ENCODE measurements at regions not wholly inside any gene's neighbourhood (a gene's known extent, or its start where the extent isn't known, plus 50 kb on each side); places are given as distances from the start of the nearest gene placed in this dataset.

DNA sequence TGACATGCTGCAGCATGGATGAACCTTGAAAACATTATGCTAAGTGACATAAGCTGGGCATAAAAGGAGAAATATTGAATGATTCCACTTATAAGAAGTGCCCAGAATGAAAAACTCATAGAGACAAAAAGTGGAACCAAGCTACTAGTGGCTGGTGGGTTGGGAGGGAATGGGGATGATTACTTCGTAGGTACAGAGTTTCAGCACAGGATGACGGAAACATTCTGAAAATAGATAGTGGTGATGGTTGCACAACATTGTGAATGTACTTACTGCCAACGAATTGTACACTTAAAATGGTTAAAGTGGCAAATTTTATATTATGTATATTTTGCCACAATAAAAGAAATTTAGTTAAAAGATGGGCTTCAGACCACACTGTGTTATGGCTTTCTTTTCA, 93.6 kb downstream of the RPLP1 start:
- TF ChIP-seq EZH2 (IDR thresholded peaks at IDR 0.05; ENCODE audit: borderline replicate concordance, low read depth, low read length, severe bottlenecking): no peak
- TF ChIP-seq, protein P1, sequence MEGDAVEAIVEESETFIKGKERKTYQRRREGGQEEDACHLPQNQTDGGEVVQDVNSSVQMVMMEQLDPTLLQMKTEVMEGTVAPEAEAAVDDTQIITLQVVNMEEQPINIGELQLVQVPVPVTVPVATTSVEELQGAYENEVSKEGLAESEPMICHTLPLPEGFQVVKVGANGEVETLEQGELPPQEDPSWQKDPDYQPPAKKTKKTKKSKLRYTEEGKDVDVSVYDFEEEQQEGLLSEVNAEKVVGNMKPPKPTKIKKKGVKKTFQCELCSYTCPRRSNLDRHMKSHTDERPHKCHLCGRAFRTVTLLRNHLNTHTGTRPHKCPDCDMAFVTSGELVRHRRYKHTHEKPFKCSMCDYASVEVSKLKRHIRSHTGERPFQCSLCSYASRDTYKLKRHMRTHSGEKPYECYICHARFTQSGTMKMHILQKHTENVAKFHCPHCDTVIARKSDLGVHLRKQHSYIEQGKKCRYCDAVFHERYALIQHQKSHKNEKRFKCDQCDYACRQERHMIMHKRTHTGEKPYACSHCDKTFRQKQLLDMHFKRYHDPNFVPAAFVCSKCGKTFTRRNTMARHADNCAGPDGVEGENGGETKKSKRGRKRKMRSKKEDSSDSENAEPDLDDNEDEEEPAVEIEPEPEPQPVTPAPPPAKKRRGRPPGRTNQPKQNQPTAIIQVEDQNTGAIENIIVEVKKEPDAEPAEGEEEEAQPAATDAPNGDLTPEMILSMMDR (IDR thresholded peaks at IDR 0.05; ENCODE audit: borderline replicate concordance, extremely low read depth, low read length, poor library complexity, severe bottlenecking): no peak
- Histone ChIP-seq H3K9me3 (ENCODE audit: insufficient read depth, low read length, severe bottlenecking) (no peaks in the 10 kb centered on the region), H3K4me2 (ENCODE audit: insufficient read depth, low read length) (no peak overlapping the region), H3K4me1 (ENCODE audit: insufficient read depth, low read length) (no peaks in the 10 kb centered on the region), H2AFZ (ENCODE audit: low read depth, low read length) (no peak overlapping the region), H4K20me1 (ENCODE audit: insufficient read depth, low read length) (0 out of 2 replicates have a peak, but pooled peaks cover 3% of the 10 kb centered on the region), H3K4me3 (ENCODE audit: low read depth in 1 of 2, low read length in 2 of 2) (no peak overlapping the region), H3K9ac (ENCODE audit: low read depth, low read length) (no peak overlapping the region), H3K27ac (ENCODE audit: low read length) (no peak overlapping the region), H3K79me2 (ENCODE audit: insufficient read depth, low read length) (no peaks in the 10 kb centered on the region), H3K27me3 (ENCODE audit: insufficient read depth, low read length, poor library complexity) (no peaks in the 10 kb centered on the region), H3K36me3 (ENCODE audit: insufficient read depth, low read length) (no peaks in the 10 kb centered on the region)
- no peak for ATAC-seq (ENCODE audit: insufficient read depth, low read depth)
- no peak for DNase-seq

GRCh38 chr15:69548395-69549180, 96.0 kb downstream of the RPLP1 start:
- H3K27me3 ChIP-seq (ENCODE audit: insufficient read depth, low read length, poor library complexity): no peaks in the 10 kb centered on the region
- ATAC-seq (ENCODE audit: insufficient read depth, low read depth) (no peak), DNase-seq (no peak)

DNA sequence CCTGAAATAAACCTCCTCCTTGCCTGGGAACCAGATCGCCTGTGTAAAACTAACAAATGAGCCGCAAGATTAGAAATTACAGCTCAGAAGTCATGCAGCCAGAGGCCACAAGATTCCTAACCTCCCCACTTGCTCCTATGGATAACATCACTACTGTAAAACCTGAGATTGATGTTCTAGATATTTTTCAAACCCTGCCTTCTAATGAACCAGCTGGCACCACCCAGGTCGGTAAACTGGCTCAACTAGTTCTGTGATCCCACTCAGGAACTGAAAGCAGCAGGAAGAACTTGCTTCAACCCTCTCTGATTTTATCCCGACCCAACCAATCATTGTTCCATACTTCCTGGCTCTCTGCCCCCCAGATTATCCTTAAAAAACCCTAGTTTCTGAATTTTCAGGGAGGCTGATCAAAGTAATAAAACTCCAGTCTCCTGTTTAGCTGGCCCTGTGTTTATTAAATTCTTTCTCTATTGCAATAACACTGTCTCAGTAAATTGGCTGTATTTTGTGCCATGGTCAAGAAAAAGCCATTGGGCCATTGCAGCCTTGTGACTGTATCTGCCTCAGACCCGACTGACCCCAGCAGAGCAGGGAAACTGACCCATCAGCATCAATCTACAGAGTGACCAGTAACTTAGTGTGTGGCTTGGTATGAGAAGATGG, 98.9 kb downstream of the RPLP1 start:
- ATAC-seq (ENCODE audit: insufficient read depth, low read depth): no peak
- DNase-seq: no peak
- TF ChIP-seq, protein P1 (IDR thresholded peaks at IDR 0.05; ENCODE audit: borderline replicate concordance, extremely low read depth, low read length, poor library complexity, severe bottlenecking): no peak
- no peak for TF ChIP-seq EZH2 (IDR thresholded peaks at IDR 0.05; ENCODE audit: borderline replicate concordance, low read depth, low read length, severe bottlenecking)

More at GRCh38 chr15:69548395-69549180, 96.0 kb downstream of the RPLP1 start:
- Histone ChIP-seq H3K9ac (ENCODE audit: low read depth, low read length) (no peak overlapping the region), H4K20me1 (ENCODE audit: insufficient read depth, low read length) (no peaks in the 10 kb centered on the region), H2AFZ (ENCODE audit: low read depth, low read length) (no peak overlapping the region), H3K4me2 (ENCODE audit: insufficient read depth, low read length) (no peak overlapping the region), H3K79me2 (ENCODE audit: insufficient read depth, low read length) (no peaks in the 10 kb centered on the region), H3K27ac (ENCODE audit: low read length) (no peak overlapping the region), H3K4me1 (ENCODE audit: insufficient read depth, low read length) (no peaks in the 10 kb centered on the region), H3K4me3 (ENCODE audit: low read depth in 1 of 2, low read length in 2 of 2) (no peak overlapping the region), H3K36me3 (ENCODE audit: insufficient read depth, low read length) (no peaks in the 10 kb centered on the region), H3K9me3 (ENCODE audit: insufficient read depth, low read length, severe bottlenecking) (peaks cover 10% of the 10 kb centered on the region)
- TF ChIP-seq, protein P1 (IDR thresholded peaks at IDR 0.05; ENCODE audit: borderline replicate concordance, extremely low read depth, low read length, poor library complexity, severe bottlenecking): no peak
- TF ChIP-seq EZH2 (IDR thresholded peaks at IDR 0.05; ENCODE audit: borderline replicate concordance, low read depth, low read length, severe bottlenecking): no peak

More for the DNA sequence above, 98.9 kb downstream of the RPLP1 start:
- no peaks in the 10 kb centered on the region for H3K4me1 ChIP-seq (ENCODE audit: insufficient read depth, low read length)
- H3K36me3 ChIP-seq (ENCODE audit: insufficient read depth, low read length): no peaks in the 10 kb centered on the region
- H3K4me3 ChIP-seq (ENCODE audit: low read depth in 1 of 2, low read length in 2 of 2): no peak overlapping the region
- no peak overlapping the region for H3K9ac ChIP-seq (ENCODE audit: low read depth, low read length)
- no peak overlapping the region for H3K27ac ChIP-seq (ENCODE audit: low read length)
- H3K9me3 ChIP-seq (ENCODE audit: insufficient read depth, low read length, severe bottlenecking): peaks cover 10% of the 10 kb centered on the region
- no peak overlapping the region for H3K4me2 ChIP-seq (ENCODE audit: insufficient read depth, low read length)
- no peaks in the 10 kb centered on the region for H3K79me2 ChIP-seq (ENCODE audit: insufficient read depth, low read length)
- H2AFZ ChIP-seq (ENCODE audit: low read depth, low read length): no peak overlapping the region
- H3K27me3 ChIP-seq (ENCODE audit: insufficient read depth, low read length, poor library complexity): no peaks in the 10 kb centered on the region
- no peaks in the 10 kb centered on the region for H4K20me1 ChIP-seq (ENCODE audit: insufficient read depth, low read length)
